ENCODE measurements at regions not wholly inside any gene's neighbourhood (a gene's known extent, or its start where the extent isn't known, plus 50 kb on each side); places are given as distances from the start of the nearest gene placed in this dataset.

- TF ChIP-seq CTCF (IDR thresholded peaks at IDR 0.05) = no peak
- TF ChIP-seq ZFX (IDR thresholded peaks at IDR 0.05; ENCODE audit: borderline replicate concordance) = no peak
These were observed 365.9 kb upstream of the GALNT5 start for GRCh38 chr2:156891609-156892008.

All from 22Rv1 (cell line).